Esophagus squamous epithelium (tissue), 4 donors: ENCODE measurements at regions not wholly inside any gene's neighbourhood (a gene's known extent, or its start where the extent isn't known, plus 50 kb on each side); places are given as distances from the start of the nearest gene placed in this dataset.

Experiments used
- POLR2A ChIP-seq, 4 donors: fragments of 450-650 bp; IDR thresholded peaks; one replicate each; pipeline ENCODE4 v1.6.1; 2017; ENCODE audit warnings: antibody characterized with exemption in 4 of 4, mild to moderate bottlenecking in 4 of 4, moderate library complexity in 3 of 4
- TF ChIP-seq, protein P1 (sequence below), 6 experiments: fragments of 450-650 bp in 4 of 6; fragments of 200-600 bp in 2 of 6; sonication (generic) in 2 of 6; IDR thresholded peaks; one replicate each; pipeline ENCODE4 v1.5.1; 2016 to 2019; ENCODE audit warnings: antibody characterized with exemption in 6 of 6, mild to moderate bottlenecking in 4 of 6, moderate library complexity in 4 of 6

GRCh38 chr4:13881892-13882291 is 254.4 kb upstream of the BOD1L1 start:
- TF ChIP-seq, protein P1, sequence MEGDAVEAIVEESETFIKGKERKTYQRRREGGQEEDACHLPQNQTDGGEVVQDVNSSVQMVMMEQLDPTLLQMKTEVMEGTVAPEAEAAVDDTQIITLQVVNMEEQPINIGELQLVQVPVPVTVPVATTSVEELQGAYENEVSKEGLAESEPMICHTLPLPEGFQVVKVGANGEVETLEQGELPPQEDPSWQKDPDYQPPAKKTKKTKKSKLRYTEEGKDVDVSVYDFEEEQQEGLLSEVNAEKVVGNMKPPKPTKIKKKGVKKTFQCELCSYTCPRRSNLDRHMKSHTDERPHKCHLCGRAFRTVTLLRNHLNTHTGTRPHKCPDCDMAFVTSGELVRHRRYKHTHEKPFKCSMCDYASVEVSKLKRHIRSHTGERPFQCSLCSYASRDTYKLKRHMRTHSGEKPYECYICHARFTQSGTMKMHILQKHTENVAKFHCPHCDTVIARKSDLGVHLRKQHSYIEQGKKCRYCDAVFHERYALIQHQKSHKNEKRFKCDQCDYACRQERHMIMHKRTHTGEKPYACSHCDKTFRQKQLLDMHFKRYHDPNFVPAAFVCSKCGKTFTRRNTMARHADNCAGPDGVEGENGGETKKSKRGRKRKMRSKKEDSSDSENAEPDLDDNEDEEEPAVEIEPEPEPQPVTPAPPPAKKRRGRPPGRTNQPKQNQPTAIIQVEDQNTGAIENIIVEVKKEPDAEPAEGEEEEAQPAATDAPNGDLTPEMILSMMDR (IDR thresholded peaks at IDR 0.05), result no peak
- TF ChIP-seq POLR2A (IDR thresholded peaks at IDR 0.05), result no peak
